CD14-positive monocyte (primary cell): ENCODE measurements at regions not wholly inside any gene's neighbourhood (a gene's known extent, or its start where the extent isn't known, plus 50 kb on each side); places are given as distances from the start of the nearest gene placed in this dataset.

Source experiments
- DNase-seq, 3 donors: peaks; one replicate each; pipeline ENCODE4 v3.0.0-alpha.2; 2011 to 2022
- H2AFZ ChIP-seq: 2 replicates; pipeline ENCODE4 v1.6.0; 2012; ENCODE audit warnings: mild to moderate bottlenecking, low read depth, low read length, inconsistent platforms; ENCODE audit not compliant: insufficient read depth, poor library complexity, severe bottlenecking
- H3K27ac ChIP-seq, 2 donors: 1 replicate in 1 of 2; 2 replicates in 1 of 2; pipeline ENCODE4 v1.5.1; 2012 to 2013; ENCODE audit warnings: low read length in 2 of 2, control low read depth in 1 of 2, inconsistent platforms in 1 of 2, low read depth in 1 of 2, mild to moderate bottlenecking in 1 of 2
- H3K27me3 ChIP-seq, 2 donors: one replicate each; pipeline versions ENCODE4 v1.6.0 to v1.6.1; 2011 to 2013; ENCODE audit warnings: low read length in 2 of 2; ENCODE audit not compliant: control insufficient read depth in 2 of 2, insufficient read depth in 2 of 2
- H3K36me3 ChIP-seq, 2 donors: replicated peaks in 1 of 2; 1 replicate in 1 of 2; 2 replicates in 1 of 2; pipeline versions ENCODE4 v1.5.1 to v1.6.1; 2012 to 2013; ENCODE audit warnings: low read length in 2 of 2, control low read depth in 1 of 2, inconsistent platforms in 1 of 2, mild to moderate bottlenecking in 1 of 2; ENCODE audit not compliant: insufficient read depth in 2 of 2, control insufficient read depth in 1 of 2
- H3K4me1 ChIP-seq, 2 donors: 1 replicate in 1 of 2; 2 replicates in 1 of 2; pipeline versions ENCODE4 v1.5.1 to v1.6.1; 2012 to 2013; ENCODE audit warnings: low read length in 2 of 2, control low read depth in 1 of 2, inconsistent platforms in 1 of 2, mild to moderate bottlenecking in 1 of 2, moderate library complexity in 1 of 2; ENCODE audit not compliant: insufficient read depth in 2 of 2, control insufficient read depth in 1 of 2
- H3K4me2 ChIP-seq: replicated peaks from 2 replicates; pipeline ENCODE3; 2012; ENCODE audit warnings: low read length, moderate library complexity, mild to moderate bottlenecking; ENCODE audit not compliant: poor library complexity, severe bottlenecking; ENCODE audit errors: extremely low read depth
- H3K4me3 ChIP-seq, 3 experiments: fragments of 200-600 bp in 1 of 3; sonication (generic) in 1 of 3; replicated peaks in 1 of 3; 1 replicate in 2 of 3; 2 replicates in 1 of 3; pipeline ENCODE4 v1.5.1; 2011 to 2013; ENCODE audit warnings: low read length in 3 of 3, mild to moderate bottlenecking in 3 of 3, control low read depth in 2 of 3, low read depth in 2 of 3, inconsistent platforms in 1 of 3, moderate library complexity in 1 of 3
- H3K79me2 ChIP-seq: 2 replicates; pipeline ENCODE4 v1.6.0; 2012; ENCODE audit warnings: mild to moderate bottlenecking, control low read depth, inconsistent platforms, low read length, moderate library complexity; ENCODE audit not compliant: insufficient read depth
- H3K9ac ChIP-seq: 2 replicates; pipeline ENCODE4 v1.6.0; 2017; ENCODE audit warnings: low read length, mild to moderate bottlenecking; ENCODE audit not compliant: insufficient read depth, poor library complexity, severe bottlenecking
- H3K9me3 ChIP-seq, 2 donors: replicated peaks in 1 of 2; 1 replicate in 1 of 2; 2 replicates in 1 of 2; pipeline versions ENCODE4 v1.5.1 to v1.6.1; 2012 to 2013; ENCODE audit warnings: low read length in 2 of 2, control low read depth in 1 of 2; ENCODE audit not compliant: control insufficient read depth in 1 of 2, insufficient read depth in 1 of 2
- H4K20me1 ChIP-seq: 2 replicates; pipeline ENCODE4 v1.6.0; 2012; ENCODE audit warnings: mild to moderate bottlenecking, low read length, control low read depth, moderate library complexity; ENCODE audit not compliant: insufficient read depth
- H3K27ac Mint-ChIP-seq, 7 donors: one replicate each; pipeline ENCODE4 v1.8.0; 2020; ENCODE audit warnings: mild to moderate bottlenecking in 7 of 7, mixed read lengths in 7 of 7, moderate library complexity in 6 of 7, inconsistent platforms in 2 of 7
- H3K27me3 Mint-ChIP-seq, 3 donors: one replicate each; pipeline ENCODE4 v1.8.0; 2021 to 2022; ENCODE audit warnings: low read depth in 3 of 3, mild to moderate bottlenecking in 3 of 3, mixed read lengths in 3 of 3, moderate library complexity in 3 of 3, inconsistent platforms in 1 of 3
- H3K36me3 Mint-ChIP-seq, 2 donors: one replicate each; pipeline ENCODE4 v1.8.0; 2020; ENCODE audit warnings: mixed read lengths in 2 of 2, inconsistent platforms in 1 of 2, mild to moderate bottlenecking in 1 of 2
- H3K4me1 Mint-ChIP-seq: one replicate; pipeline ENCODE4 v1.8.0; 2020; ENCODE audit warnings: mild to moderate bottlenecking, mixed read lengths
- H3K4me3 Mint-ChIP-seq, 2 donors: one replicate each; pipeline ENCODE4 v1.8.0; 2020; ENCODE audit warnings: mild to moderate bottlenecking in 2 of 2, mixed read lengths in 2 of 2, moderate library complexity in 1 of 2
- H3K9me3 Mint-ChIP-seq, 7 donors: one replicate each; pipeline ENCODE4 v1.8.0; 2020 to 2022; ENCODE audit warnings: mixed read lengths in 7 of 7, mild to moderate bottlenecking in 6 of 7, moderate library complexity in 6 of 7, inconsistent platforms in 2 of 7
- WGBS: methylation state at CpG from one replicate; pipeline ENCODE4 v1.1.5; 2013; ENCODE audit warnings: missing lambda C conversion rate; ENCODE audit not compliant: insufficient coverage; 5-methylcytosine and 5-hydroxymethylcytosine counted together
- intact Hi-C, 2 donors: fragments of 100-400 bp; cut with micrococcal nuclease; formaldehyde crosslinking; loops; one replicate each; pipeline versions ENCODE4 v1.15.0 to v1.15.1; 2023
- TF ChIP-seq, protein P1 (sequence below): fragments of 200-600 bp; IDR thresholded peaks from one replicate; pipeline ENCODE4 v1.8.0; 2022; ENCODE audit warnings: antibody characterized with exemption, mild to moderate bottlenecking

DNA sequence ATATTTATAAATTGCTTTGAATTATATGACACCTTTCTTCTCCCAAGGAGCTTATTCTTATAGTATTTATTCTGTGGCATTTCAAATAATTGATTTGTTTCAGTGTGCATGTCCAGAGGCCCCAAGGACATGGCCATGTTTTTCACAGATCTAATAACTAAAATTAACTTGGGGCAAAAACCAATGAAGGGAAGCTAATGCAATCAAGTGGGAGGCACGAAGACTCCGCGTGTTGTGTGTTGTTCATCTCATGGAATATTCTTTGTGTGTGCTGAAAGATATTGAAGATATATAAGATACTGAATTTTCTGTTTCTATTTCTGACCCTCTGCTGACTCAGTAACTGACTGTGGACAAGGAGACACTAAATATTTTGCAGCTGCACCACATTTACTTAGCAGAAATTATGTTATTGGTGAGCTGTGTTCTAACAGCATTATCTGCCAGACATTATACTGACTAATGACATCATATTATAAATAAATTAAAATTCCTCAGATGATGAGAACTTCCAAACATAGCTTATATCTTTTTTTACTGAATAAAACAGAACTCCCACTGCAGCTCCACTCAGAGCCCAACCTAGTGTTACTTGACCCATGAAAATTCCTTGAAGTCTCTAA, 519.3 kb upstream of the CXADR start:
- H3K9me3 ChIP-seq: peaks cover 0 to 3% of the 10 kb centered on the region in 2 donors
- Mint-ChIP-seq H3K4me1 (no peaks in the 10 kb centered on the region), H3K36me3 (no peaks in the 10 kb centered on the region), H3K27ac (no peak overlapping the region), H3K4me3 (no peak overlapping the region), H3K27me3 (no peaks in the 10 kb centered on the region), H3K9me3 (peaks cover 0 to 7% (median 3%) of the 10 kb centered on the region in 7 donors)
- no peak for DNase-seq
- no peaks in the 10 kb centered on the region for H3K79me2 ChIP-seq
- no peak overlapping the region for H3K4me3 ChIP-seq
- no peaks in the 10 kb centered on the region for H3K36me3 ChIP-seq
- TF ChIP-seq, protein P1, sequence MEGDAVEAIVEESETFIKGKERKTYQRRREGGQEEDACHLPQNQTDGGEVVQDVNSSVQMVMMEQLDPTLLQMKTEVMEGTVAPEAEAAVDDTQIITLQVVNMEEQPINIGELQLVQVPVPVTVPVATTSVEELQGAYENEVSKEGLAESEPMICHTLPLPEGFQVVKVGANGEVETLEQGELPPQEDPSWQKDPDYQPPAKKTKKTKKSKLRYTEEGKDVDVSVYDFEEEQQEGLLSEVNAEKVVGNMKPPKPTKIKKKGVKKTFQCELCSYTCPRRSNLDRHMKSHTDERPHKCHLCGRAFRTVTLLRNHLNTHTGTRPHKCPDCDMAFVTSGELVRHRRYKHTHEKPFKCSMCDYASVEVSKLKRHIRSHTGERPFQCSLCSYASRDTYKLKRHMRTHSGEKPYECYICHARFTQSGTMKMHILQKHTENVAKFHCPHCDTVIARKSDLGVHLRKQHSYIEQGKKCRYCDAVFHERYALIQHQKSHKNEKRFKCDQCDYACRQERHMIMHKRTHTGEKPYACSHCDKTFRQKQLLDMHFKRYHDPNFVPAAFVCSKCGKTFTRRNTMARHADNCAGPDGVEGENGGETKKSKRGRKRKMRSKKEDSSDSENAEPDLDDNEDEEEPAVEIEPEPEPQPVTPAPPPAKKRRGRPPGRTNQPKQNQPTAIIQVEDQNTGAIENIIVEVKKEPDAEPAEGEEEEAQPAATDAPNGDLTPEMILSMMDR: no peak
- intact Hi-C loops: no loop called here
- H3K4me2 ChIP-seq: no peak overlapping the region
- H4K20me1 ChIP-seq: no peaks in the 10 kb centered on the region
- H3K4me1 ChIP-seq: no peaks in the 10 kb centered on the region
- H3K9ac ChIP-seq: no peak overlapping the region
- no peaks in the 10 kb centered on the region for H3K27me3 ChIP-seq
- no peak overlapping the region for H2AFZ ChIP-seq
- H3K27ac ChIP-seq: no peak overlapping the region
- WGBS: no CpG with 5 or more reads among the region's 3 CpGs

DNA sequence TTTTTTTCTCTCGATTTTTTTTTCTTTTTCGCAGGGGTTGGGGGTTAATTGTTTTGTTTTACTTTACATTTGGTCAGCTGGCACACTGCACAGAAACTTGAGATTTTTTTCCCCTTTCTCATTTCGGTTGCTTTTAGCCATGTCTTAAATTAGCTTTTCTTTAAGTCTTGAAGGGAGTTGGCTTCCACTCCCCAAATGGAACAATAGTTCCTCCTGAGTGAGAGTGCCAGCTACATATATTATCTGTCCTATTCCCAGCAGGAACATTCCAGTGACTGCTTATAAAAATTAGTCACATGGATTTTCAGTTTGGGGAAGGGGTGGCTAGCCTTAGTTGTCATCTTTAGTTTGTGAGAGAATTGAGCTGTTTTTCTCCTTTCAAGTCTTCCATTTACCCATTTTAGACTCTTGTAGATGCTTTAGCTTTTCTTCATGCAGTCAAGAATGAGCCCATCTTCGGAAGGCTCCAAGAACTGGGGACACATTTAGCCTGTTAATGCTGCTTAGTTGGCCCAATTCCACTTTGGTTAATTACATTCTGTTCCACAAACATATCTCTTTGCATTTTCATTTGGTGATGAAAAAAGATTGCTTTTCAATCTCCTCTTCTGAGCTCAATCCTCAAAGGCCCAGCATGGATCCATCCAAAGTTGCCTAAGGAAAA, 510.1 kb upstream of the CXADR start:
- Histone ChIP-seq H3K79me2 (no peaks in the 10 kb centered on the region), H3K27me3 (no peaks in the 10 kb centered on the region), H3K4me3 (no peak overlapping the region), H3K9me3 (peaks cover 3 to 8% of the 10 kb centered on the region in 2 donors), H3K4me1 (no peaks in the 10 kb centered on the region), H4K20me1 (no peaks in the 10 kb centered on the region), H3K9ac (no peak overlapping the region), H2AFZ (no peak overlapping the region), H3K36me3 (no peaks in the 10 kb centered on the region), H3K27ac (no peak overlapping the region), H3K4me2 (no peak overlapping the region)
- H3K9me3 Mint-ChIP-seq: peaks cover 2 to 6% (median 4%) of the 10 kb centered on the region in 7 donors
- no peaks in the 10 kb centered on the region for H3K4me1 Mint-ChIP-seq
- H3K36me3 Mint-ChIP-seq: no peaks in the 10 kb centered on the region
- WGBS: no CpG with 5 or more reads among the region's 4 CpGs
- DNase-seq: no peak
- TF ChIP-seq, protein P1: no peak
- H3K27ac Mint-ChIP-seq: no peak overlapping the region
- intact Hi-C loops: no loop called here
- H3K4me3 Mint-ChIP-seq: no peak overlapping the region
- no peaks in the 10 kb centered on the region for H3K27me3 Mint-ChIP-seq
